ENCODE measurements at regions not wholly inside any gene's neighbourhood (a gene's known extent, or its start where the extent isn't known, plus 50 kb on each side); places are given as distances from the start of the nearest gene placed in this dataset.
"Not testable (repeated sequence)": the region's sequence is repeated elsewhere in the genome, so short reads cannot be mapped to it uniquely, and the experiment has no call there.

DNA sequence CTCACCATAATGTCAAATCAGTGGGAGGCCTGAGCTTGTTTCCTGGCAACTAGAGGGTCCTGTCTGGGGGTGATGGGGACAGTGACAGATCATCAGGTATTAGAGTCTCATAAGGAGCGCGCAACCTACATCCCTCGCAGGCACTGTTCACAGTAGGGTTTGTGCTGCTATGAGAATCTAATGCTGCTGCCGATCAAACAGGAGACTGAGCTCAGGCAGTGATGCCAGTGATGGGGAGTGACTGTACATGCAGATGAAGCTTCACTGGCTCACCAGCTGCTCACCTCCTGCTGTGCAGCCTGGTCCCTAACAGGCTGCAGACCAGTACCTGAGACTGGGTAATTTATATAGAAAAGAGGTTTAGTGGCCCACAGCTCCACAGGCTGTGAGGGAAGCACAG, 147.3 kb downstream of the TTLL2 start:
- DNase-seq = peak; percentile 43

GRCh38 chr6:167472880-167473279, 148.0 kb downstream of the TTLL2 start:
- DNase-seq = no peak

DNA sequence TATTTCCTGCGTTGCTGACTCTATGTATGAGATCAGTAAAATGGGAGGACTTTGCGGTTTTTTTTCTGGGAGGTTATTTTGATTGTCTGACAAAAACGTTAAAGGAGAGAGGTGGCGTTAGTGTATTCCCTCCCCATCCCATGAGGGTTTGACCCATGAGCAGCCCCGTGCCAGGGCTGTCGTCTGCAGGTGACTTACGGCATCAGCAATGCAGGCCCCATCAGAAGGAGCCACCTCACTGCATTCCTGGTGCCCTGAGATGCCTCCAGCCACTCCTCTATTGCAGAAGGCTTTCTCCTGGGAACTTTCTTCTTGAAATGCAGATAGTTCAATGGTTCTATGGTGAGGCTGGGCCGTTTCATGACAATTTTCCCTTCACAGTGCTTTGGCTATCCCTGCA, 149.3 kb downstream of the TTLL2 start:
- DNase-seq = no peak

- no peak for DNase-seq
Observed at GRCh38 chr6:167474725-167475124, 149.8 kb downstream of the TTLL2 start.

GRCh38 chr6:167475947-167476346, 151.1 kb downstream of the TTLL2 start:
- no peak for DNase-seq

- DNase-seq = no peak
Observed at GRCh38 chr6:167476844-167477595, 152.1 kb downstream of the TTLL2 start.

GRCh38 chr6:167477688-167478087, 152.8 kb downstream of the TTLL2 start:
- DNase-seq = no peak

GRCh38 chr6:167479301-167479700, 154.4 kb downstream of the TTLL2 start:
- no peak for DNase-seq

DNA sequence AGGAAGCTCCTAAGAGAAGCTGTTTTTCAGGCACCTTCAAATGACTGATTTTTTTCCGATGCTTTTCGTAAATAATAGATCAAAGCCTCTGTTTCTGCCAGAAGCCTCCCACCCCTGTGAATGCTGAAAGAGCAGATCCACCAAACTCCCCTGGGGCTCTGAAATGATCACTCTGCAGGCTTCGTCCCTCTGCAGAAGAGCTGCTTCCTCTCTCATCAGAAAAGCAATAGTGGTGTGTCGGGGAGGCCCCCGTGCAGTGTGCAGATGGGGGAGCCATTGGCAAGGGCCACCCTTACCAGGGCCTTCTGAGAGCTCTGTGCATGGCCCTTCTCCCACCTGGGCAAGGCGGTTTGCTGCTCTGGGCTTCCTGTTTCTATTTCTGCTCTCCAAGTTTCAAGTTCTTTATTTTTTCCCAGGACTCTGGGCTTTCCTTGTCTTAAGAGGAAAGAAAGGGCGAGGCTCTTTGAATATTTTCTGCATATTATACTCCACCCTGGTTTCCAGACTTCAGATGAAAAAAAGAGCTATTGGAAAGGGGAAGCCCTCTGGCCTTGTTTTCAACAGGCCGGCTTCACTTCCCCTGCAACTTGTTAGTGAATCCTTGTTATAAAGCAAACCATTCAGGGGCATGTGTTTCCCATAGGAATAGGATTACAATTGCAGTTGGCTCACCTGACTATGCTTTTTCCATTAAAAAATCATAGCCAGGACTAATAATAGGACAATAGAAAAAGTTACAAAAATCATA, 155.2 kb downstream of the TTLL2 start:
- no peak for DNase-seq

DNA sequence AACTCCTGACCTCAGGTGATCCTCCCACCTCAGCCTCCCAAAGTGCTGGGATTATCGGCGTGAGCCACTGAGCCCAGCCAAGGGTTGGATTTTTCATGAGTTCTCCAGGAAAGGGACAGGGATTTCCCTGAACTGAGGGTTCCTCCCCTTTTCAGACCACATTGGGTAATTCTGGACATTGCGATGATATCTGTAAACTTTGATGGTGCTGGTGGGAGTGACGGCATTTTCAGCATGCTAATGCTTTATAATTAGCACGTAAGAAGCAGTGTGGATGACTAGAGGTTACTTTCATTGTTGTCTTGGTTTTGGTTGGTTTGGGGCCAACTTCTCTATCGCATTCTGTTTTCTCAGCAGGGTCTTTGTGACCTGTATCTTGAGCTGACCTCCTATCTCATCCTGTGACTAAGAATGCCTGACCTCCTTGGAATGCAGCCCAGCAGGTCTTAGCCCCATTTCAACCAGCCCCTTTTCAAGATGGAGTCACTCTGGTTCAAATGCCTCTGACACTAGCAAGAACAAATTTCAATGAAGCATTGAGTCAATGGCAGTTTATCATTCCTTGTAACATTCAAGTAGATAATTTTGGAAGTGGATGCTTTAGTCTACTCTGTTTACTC, 156.5 kb downstream of the TTLL2 start:
- DNase-seq = no peak

GRCh38 chr6:167482801-167483200, 157.9 kb downstream of the TTLL2 start:
- not testable (repeated sequence) for DNase-seq

- DNase-seq = no peak
Observed at GRCh38 chr6:167485186-167485978, 160.5 kb downstream of the TTLL2 start.

GRCh38 chr6:167487749-167488664, 163.1 kb downstream of the TTLL2 start:
- DNase-seq = no peak

DNA sequence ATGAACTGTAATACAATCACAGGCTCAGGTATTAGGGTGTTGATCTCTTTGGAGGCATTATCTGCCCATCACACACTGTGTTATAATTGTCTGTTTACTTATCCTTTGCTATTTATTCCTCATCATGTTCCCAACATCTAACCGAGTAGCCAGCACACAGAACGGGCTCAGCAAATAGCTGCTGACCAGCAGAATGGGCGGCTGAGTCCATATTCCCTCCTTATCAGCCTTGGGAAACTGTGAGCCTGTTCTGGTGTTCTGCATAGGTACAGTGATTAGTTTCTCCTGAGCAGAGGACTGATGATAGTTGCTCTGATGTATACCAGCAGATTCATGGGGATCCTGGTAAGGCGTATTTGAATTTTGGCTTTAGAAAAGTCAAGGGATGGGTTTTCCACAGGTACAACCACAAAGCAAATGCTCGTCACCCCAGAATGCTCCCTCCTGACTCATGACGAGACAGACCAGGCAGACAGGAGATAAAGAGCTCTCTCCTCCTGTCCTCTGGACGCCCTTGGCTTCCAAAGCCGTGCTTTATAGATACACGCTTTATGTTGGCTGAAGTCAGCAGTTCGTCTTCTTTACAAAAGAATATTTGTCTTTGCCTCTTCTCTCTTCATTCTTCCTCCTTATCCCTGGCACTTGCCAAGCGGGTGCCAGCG, 166.7 kb downstream of the TTLL2 start:
- no peak for DNase-seq

- DNase-seq = no peak
Observed at GRCh38 chr6:167492100-167492449, 167.2 kb downstream of the TTLL2 start.

DNA sequence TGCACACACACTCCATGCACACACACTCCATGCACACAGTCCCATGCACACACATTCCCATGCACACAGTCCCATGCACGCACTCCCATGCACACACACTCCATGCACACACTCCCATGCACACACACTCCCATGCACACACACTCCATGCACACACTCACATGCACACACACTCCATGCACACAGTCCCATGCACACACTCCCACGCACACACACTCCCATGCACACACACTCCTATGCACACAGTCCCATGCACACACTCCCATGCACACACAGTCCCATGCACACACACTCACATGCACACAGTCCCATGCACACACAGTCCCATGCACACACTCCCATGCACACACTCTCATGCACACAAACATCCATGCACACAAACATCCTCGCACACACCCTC, 168.4 kb downstream of the TTLL2 start:
- DNase-seq = no peak

DNA sequence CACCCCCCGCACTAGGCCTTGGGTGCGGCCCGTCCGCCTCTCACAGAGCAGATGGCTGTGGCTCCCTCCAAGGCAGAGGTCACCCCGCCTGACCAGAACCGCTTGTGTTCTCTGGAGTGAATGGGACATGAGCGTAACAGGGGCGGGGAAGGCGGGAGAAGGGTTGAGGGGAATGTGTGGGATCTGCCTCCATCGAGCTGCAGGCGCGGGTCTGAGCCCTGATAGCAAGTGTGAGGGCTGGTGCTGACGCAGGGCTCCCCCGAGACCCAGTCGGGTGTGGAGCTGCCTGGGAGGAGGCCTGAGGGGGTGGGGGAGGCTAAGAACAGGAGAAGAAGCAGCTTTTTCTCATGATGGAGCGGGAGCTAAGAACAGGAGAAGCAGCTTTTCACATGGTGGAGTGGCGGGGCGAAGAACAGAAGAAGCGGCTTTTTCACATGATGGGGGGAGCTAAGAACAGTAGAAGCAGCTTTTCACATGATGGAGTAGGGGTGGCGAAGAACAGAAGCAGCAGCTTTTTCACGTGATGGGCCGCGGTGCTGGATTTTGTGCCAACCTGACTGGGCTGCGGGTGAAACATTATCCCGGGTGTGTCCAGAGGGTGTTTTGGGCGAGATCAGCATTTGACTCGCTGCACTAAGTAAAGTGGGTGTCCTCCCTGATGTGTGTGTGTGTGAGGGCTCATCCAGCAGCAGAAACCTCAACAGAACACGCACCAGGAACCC, 169.3 kb downstream of the TTLL2 start:
- DNase-seq = no peak

- no peak for DNase-seq
Observed at GRCh38 chr6:167494698-167495435, 170.0 kb downstream of the TTLL2 start.

GRCh38 chr6:167495506-167496401, 170.9 kb downstream of the TTLL2 start:
- peak; percentile 26 for DNase-seq
